ENCODE measurements at regions not wholly inside any gene's neighbourhood (a gene's known extent, or its start where the extent isn't known, plus 50 kb on each side); places are given as distances from the start of the nearest gene placed in this dataset.
"Not testable (repeated sequence)": the region's sequence is repeated elsewhere in the genome, so short reads cannot be mapped to it uniquely, and the experiment has no call there.

DNA sequence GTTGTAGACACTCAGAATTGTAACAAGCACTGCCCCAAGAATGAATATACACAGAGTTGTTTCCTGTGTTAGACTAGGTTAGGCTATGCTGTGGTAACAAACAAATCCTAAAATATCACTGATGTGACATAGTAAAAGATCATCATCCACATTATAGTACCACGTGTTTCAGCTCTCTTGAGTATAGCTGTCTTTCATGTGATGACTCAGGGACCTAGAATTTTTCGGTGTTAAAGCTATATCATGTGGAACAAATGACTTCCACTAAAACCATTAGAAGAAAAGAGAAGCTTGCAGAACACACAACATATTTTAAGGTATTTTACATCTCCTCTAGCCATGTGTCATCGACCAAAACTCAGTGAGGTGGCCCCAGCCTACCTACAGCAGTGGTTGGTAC, 307.9 kb upstream of the RBMS3 start:
- no peak for DNase-seq

DNA sequence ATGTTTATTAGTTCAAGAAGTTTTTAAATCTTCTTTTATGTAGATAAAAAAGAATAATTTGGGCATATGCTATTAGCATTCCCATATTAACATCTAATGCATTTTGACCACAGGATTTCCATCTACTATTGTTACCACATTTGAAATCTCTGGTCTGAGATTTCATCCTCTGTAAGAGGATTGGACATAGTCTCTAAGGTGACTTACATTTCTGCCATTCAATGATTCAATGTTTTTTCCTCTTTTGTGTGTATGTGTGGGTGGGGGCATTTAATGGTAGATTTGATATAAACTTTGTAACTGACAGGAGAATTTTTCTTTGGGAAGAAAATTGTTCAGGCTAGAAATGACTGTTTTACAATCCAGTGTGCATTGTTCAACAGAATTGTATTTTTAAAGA, 307.3 kb upstream of the RBMS3 start:
- no peak for DNase-seq

DNA sequence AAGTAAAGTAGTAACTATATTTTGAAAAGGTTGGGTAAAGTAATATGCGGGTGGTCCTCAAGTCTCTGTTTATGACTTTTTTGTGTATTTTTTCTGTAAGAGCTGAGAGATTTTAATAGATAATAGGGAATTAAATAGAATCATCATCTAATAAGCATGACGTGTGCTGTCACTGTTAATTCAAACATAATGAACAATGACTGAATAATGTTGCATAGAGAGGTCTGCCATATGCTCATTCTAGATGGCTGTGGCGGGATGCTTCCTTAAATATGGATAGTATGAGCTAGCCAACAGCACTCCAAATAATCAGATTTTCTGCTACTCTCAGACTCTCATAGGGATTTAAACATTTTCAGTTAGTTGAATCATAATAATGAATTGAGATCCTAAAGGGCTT, 302.8 kb upstream of the RBMS3 start:
- no peak for DNase-seq

DNA sequence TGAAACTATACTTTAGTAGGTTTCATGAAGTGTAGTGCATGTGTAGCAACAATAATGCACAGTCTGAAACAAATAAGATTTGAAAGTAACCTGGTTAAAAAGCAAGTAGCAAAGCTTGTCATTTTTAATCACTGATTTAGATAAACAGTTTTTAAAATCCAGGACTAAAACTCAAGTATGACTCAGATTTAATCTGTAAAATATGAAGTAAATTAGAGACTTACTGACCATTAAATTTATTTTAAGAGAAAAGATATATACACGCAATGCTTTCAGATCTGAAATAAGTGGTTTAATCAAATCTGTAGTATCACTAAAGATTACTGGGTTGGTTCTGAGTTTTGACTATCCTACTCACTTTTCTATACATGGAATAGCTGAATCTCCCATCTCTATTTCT, 300.7 kb upstream of the RBMS3 start:
- no peak for DNase-seq

DNA sequence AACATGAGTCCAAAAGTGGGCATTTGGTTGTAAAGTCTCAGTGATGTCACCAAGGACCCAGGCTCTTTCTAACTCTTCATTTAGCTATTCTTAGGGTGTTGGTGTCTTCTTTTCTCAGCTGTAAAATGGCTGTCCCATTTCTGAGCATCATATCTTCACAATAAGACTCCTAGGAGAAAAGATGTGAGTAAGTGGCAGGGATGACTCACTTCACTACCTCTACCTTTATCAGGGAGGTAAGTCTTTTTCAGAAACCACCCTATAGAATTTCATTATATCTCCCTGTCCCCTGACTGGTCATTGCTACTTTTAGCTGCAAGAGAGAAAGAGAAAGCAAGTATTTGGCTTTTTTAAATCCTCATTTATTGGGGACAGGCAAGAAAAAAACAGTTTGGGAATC, 300.2 kb upstream of the RBMS3 start:
- DNase-seq: no peak

- DNase-seq: no peak
Observed at GRCh38 chr3:28982906-28983305, 298.0 kb upstream of the RBMS3 start.

- no peak for DNase-seq
Observed at GRCh38 chr3:28986922-28987321, 293.9 kb upstream of the RBMS3 start.

DNA sequence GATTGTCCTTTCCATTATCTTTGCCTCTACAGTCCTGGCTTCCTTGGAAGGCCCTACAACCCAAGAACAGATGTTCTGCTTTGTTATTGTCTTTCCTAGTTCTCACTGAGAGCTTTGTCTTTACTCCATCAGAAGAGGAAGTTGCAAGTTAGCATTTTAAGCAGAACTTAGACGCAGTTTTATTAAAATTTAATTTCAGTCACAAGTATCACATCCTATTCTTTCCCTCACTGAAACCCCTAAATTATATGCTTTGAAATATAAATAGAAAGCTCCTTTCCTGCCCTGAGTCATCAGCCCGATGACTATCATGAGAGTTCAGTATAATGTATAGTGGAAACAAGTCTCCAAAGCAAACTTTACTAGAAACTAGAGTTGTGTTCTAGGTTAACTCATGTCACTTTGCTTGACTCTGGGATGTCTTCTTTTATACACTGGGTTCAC, 291.2 kb upstream of the RBMS3 start:
- no peak for DNase-seq

DNA sequence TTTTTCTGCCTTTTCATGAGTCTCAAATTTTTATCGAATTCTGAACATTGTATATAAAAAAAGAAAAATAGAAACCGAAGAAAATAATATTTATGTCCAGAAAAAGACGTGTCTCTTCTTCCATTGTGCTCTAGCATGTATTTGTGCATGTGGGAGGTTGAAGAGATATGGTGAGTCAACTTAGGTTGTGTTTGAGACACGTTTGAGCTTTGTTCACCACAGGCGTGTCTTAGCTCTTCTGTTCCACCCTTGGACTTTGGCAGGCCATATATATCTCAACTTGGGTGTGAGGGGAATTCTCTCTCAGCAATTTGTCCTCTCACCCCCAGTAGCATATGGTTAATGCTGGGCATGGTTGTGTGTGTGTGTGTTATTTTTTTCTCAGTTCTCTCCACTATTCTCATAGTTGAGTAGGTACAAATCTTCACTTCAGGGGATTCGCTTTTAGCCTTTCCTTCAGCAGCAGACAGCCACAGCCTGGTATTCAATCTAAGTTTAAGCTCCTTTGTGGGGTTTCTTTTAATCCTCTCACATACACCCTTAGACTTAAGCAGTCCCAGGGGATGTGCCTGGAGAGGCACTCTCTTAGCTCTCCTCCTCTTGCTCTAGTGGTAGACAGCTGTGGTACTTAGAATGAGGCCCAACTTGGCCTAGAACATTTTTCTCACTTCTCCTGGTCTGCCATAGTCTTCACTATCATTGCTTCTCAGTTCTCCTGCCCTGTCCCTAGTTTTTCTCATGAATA, 286.5 kb upstream of the RBMS3 start:
- no peak for DNase-seq

- DNase-seq: no peak
Observed at GRCh38 chr3:29004885-29005599, 275.8 kb upstream of the RBMS3 start.

DNA sequence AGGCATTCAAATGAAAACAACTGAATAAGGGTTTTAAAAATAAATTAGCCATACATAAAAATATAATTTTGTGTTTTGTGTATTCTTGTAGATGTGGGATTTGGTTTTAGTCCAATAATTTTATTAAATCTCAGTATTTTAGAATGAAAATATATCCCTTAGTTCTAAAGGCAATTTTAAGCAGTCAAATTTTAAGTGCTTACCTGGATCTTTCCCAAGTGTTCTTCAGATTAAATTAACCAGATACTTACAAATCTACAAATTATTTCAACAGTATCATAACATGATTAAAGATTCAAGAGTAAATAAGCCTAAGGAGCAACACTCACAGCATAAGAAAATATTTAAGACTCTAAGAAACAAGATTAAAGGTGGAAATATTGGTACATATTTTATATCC, 275.0 kb upstream of the RBMS3 start:
- no peak for DNase-seq

DNA sequence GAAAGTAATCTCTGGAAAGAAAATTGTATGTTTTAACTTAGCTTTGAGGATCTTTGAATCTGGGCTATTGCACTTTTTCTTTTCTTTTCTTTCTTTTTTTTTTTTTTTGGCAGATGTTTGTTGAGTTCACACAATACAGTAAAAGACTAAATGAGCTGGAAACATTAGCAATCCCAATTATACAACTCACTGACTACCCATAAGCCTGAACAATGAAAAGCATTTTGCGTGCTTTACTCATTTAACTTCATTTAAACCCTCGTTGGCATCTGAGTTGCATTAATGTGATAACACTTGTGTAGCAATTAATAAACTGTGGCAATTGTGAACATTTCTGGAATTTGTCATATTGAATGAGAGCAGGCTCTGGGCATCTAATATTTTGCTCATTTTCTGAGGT, 269.4 kb upstream of the RBMS3 start:
- no peak for DNase-seq

- DNase-seq: no peak
Observed at GRCh38 chr3:29011966-29012365, 268.9 kb upstream of the RBMS3 start.

DNA sequence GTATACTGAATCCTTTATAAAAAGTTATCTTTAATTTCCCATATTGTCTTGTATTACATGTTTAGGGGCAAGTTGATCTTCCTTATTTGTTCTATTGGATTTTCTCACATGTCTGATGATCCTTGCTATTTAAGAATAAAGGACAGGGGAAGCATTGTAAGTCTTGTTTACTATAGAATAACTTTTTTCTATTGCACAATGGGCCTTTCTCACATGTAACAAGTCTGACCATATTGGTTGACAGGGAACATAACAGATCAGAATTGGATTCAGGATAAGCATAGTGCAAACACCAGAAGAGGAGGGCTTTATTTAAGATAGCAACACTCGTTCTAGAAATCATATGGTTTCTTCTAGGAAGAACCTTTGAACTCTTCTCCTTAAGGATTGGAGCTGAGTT, 257.9 kb upstream of the RBMS3 start:
- DNase-seq: no peak

DNA sequence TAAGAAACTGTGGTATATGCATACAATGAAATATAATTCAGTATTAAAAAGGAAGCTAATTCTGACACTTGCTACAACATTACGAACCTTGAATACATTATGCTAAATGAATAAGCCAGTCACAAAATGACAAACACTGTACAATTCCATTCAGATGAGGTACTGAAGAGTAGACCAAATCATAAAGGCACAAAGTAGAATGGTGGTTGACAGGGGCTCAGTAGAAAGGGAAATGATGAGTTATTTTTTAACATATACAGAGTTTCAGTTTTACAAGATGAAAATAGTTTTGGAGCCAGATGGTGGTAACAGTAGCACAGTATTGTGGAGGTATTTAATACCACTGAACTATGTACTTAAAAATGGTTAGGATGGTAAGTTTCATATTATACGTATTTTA, 254.6 kb upstream of the RBMS3 start:
- no peak for DNase-seq

DNA sequence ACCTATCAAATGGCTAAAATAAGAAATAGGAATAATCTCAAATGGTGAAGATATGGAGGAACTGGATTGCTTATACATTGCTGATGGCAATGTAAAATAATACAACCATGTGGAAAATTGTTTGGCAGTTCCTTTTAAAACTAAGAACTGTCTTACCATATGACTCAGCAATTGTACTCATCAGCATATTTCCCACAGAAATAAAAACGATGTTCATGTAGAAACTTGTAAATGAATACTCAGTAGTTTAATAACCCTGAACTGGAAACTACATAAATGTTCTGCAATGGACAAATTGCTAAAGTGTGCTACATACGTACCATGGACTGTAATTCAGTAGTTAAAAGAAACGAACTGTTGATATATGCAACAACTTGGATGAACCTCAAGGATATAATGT, 253.9 kb upstream of the RBMS3 start:
- no peak for DNase-seq

- not testable (repeated sequence) for DNase-seq
Observed at GRCh38 chr3:29031175-29031574, 249.7 kb upstream of the RBMS3 start.

GRCh38 chr3:29033511-29033910, 247.4 kb upstream of the RBMS3 start:
- DNase-seq: no peak

DNA sequence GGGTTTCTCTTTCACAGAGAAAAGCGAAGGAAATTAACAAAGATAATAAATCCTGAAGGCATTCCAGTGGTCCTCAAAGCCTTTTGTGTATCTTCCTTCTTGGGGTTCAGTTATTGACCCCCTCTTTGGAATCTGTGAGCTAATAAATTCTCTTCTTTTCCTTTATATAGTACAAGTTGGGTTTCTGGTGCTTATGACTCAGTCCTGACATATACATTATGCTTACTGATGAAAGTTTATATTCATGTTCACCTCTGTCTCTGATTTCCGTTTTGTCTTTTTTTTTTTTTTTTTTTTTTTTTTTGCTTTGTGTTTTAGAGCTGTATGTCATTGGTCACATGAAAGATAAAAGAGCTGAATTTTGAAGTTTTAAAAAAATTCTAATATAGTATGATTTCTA, 230.7 kb upstream of the RBMS3 start:
- no peak for DNase-seq

DNA sequence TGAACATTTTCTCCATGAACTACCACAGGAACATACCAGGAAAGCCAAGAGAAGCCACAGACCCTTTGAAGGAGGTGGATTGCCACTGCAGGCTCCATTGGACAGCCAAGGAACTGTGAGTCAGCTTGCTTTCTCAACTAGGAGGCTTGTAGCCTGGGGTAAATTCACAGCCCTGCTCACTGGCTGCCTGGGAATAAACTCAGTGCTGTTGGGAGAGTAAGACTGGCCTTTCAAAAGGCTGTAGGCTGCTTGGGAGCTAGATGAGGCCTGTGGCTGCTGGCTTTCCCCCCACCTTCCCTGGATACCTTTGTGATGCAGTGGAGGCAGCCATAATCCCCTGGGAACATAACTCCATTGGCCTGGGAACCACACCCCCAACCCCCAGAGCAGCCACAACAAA, 223.5 kb upstream of the RBMS3 start:
- DNase-seq: no peak

DNA sequence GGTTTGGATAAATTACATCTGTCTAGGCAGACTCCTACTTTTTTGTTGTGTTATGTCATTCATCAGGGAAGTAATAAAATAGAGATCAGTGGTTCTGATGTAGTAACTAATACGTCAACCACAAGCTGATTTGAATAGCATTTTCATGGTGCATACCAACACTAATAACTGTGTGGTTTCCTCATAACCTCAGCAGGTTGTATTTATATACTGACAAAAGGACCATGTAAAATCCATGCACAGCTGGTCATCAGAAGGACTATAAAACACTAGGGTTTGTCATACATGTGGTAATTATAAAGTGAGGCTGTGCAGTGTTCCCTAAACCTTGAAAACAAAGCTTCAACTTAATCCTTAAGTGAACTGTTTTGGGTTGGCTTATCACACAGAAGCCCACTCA, 216.8 kb upstream of the RBMS3 start:
- no peak for DNase-seq

DNA sequence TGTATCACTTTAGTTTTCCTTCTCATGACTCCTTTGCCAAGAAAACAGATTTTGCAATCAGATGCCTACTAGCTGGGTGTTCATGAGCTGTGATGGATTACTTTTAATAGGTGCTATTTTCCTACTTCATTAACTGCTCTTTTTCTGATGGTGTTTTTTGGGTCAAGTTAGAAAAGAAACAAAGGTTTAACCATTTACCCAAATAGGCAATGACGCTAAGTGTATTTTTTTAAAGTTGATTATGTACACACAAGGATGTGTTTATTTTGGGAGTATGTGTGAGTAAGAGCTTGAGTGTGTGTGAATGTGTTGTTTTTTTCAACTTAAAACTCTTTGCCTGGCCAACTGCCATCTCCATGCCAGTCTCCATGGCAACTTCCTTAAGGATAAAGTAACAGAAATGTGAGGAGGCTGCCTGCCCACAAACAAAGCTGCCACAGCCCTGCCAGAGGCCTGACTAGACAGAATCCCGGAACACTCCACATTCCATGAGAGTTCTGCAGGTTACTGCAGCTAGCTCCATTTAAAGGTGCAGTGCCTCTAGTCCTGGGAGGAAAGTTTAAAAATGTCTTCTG, 215.6 kb upstream of the RBMS3 start:
- no peak for DNase-seq

- no peak for DNase-seq
Observed at GRCh38 chr3:29067007-29067406, 213.9 kb upstream of the RBMS3 start.

GRCh38 chr3:29070959-29071634, 209.8 kb upstream of the RBMS3 start:
- no peak for DNase-seq

Measured in stimulated activated CD4-positive, alpha-beta T cell treated with anti-CD3 and anti-CD28 coated beads, Interleukin-12 subunit alpha, Interleukin-12 subunit beta, amount 100 ng/mL, for 4 hours (primary cell).